ENCODE measurements at regions not wholly inside any gene's neighbourhood (a gene's known extent, or its start where the extent isn't known, plus 50 kb on each side); places are given as distances from the start of the nearest gene placed in this dataset.
"Not testable (repeated sequence)": the region's sequence is repeated elsewhere in the genome, so short reads cannot be mapped to it uniquely, and the experiment has no call there.

DNA sequence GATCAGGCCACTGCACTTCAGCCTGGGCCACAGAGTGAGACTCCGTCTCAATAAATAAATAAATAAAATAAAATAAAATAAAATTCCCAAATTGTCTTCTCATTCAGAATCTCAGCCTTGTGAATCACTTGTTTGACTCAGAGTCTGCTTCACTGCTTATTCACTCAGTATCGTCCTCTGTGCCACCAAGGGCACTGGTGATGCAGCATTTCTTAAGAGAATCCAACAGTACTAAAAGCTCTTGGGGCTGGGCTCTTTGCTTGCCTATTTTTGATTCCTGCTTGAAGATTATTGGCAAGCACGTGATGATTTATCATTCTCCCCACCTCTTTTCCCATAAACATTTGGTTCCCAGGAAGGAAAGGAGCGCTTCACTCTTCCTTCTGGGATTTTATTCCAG is 54.8 kb upstream of the HMGB1 start:
- no peak for DNase-seq

DNA sequence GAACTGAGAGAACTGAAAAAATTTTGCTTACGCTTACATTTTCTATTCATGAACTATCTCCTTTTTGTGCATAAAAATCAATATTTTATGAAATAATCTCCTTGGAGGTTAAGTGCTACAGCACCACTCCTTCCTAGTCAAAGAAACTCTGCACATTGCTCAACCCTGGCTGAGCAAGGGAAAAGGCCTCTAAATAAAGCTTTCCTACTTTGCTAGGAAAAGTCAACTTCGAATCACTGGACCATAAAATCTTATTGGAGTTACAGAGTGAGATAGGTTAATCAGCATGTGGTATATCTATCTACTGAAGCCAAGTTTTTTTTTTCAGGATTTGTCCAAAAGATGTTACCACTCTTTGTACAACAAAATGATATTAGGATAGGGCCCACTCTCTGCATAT is 57.5 kb upstream of the HMGB1 start:
- no peak for DNase-seq

DNA sequence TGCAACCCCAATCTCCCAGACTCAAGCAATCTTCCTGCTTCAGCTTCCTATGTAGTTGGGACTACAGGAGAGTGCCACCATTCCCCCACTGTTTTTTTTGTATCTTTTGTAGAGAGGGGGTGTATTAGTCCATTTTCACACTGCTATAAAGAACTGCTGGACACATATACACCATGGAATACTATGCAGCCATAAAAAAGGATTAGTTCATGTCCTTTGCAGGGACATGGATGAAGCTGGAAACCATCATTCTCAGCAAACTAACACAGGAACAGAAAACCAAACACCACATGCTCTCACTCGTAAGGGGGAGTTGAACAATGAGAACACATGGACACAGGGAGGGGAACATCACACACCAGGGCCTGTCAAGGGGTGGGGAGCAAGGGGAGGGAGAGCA is 58.1 kb upstream of the HMGB1 start:
- DNase-seq: not testable (repeated sequence)

DNA sequence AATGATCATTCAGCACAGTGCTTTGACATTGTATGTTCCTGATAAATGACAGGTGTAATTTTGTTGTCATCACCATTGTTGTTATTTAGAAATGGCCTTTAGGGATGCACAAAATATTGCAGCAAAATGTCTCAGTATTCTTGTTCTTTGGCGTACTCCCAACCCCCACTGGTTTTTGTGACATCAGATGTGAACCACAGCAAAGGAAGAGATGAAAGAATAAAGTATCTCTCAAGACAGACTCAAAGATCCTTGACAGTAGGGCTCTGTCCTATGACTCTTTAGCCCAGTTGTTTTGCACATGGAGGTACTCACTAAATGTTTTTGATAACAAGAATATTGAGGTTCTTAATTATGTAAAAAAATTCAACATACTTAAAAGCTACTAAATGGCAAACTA is 59.5 kb upstream of the HMGB1 start:
- DNase-seq: not testable (repeated sequence)

DNA sequence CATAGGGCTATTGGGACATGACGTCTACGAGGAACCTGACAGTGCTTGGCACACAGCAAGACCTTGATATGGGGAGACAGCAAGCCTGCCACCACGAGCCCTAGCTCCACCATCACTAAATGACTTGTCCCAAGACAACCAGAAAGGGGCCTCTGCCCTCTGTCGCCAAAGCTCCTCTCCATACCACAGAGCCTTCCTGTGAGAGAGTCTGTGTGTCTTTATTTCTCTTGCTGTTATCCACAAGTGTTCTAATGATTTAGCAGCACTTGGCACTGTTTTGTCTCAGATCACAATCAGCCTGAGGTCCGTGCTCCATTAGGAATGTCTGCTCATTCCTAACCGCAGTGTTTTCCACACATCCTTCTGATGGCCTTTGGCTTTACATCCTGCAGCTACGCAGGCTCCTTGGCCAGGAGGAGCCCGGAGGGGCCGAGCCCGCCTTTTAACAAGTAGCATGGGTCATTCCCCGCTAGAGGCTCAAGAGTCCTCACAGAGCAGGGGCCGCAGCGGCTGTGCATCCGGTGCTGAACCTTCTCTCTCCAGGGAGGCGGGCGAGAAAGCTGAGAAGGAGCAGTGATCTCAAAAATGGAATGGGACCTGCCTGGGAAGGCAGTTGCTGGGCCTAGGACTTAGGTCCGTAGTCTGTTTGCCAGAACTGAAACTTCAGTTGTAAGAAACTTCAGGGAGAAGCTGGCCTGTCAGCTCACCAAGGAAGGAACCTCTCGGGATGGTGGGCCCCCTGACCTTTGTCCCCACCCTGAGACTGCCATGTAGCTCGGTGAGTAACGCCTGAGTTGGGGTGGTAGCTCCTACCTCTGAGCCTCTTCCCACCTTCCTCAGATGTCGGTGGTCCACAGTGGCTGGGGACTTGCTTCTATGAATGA is 61.1 kb upstream of the HMGB1 start:
- no peak for DNase-seq

DNA sequence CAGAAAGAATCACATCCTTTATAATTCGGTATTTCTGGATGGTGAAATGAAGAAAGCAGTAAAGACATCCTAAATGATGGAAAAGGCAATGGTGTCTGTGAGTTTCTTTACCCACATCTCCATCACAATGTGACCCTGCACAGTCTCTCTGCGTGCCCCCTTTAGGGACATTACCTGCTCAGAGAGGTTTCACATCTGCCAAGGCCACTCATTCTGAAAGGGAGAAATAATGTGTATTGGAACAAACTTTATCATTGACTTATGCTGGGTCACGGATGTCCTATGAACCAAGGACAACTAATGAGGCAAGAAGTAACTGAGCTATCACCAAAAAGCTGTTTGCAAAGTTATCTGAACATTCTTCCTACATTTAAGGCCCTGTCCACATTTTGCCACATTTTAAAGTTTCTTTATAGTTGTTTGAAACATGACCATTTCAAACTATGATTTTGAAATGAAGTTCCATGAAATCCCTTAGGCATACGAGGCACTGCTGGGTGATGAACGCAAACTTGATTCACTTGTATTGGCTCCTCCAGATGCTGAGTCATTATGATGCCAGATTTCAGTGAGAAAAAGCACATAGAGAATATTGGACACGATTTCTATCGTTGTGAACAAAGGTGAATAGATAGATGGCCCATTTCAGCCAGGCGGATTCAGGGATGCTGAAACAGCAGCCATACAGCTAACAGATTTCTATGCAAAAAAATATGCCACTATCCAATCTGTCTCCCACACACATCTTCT is 63.5 kb upstream of the HMGB1 start:
- no peak for DNase-seq

DNA sequence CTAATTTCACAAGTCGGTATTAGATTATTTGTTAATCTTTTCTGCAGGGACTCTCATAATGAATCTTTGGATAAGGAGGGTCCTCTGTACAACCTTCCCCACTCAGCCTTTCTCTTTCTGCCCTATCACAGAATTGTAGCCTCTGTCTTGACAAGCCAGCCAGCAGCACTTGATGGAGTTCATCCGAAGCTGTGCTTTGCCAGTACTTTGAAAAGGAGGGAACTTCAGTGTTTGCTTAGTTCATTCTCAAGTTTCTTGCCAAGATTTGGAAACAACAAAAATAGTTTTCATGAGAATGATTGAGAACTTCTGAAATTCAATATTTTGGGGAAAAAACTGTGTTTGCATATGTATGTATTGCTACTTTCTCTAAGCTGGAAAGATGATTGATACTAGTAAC is 69.3 kb upstream of the HMGB1 start:
- DNase-seq: no peak

DNA sequence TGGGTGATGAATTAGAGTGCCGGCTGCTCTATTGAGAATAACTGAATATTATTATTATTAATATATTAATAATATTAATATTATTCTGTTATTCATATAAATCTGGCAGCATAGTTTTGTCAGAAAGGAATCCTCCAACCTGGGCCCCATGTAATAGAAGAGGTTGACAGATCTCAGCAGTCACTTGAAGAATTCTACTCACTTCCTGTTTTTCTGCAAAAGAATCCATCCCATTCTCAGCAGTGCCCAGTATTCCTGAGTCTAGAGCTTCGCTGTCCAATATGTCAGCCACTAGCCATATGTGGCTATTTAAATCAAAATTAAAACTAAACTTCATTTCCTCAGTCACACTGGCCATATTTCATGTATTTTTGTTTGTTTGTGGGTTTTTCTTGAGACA is 72.4 kb upstream of the USPL1 start:
- no peak for DNase-seq

DNA sequence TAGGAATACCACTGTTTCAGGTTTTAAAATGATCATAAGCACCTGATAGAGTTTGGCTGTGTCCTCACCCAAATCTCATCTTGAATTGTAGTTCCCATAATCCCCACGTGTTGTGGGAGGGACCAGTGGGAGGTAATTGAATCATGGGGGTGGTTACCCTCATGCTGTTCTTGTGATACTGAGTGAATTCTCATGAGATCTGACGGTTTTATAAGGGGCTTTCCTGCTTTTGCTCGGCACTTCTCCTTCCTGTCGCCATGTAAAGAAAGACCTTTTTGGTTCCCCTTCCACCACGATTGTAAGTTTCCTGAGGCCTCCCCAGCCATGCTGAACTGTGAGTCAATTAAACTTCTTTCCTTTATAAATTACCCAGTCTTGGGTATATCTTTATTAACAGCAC is 69.7 kb upstream of the USPL1 start:
- DNase-seq: not testable (repeated sequence)

DNA sequence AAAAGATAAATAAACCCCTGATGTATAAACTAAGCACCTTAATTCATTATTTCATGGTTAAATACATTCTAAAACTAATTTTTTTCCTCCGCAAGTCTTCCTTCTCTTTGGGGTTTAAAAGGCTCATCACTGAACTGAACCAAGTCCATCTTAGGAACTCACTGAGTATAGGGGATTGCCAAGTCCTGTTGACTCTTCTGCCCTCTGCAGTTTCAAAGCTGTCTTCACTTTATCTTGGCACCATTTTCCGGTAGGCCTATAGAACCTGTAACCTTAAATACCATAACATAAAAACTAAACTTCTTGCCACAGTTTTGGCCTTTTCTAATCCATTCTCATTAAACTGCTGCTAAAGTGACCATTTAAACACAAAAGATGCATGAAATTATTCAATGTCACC is 66.5 kb upstream of the USPL1 start:
- peak; percentile 59 for DNase-seq

DNA sequence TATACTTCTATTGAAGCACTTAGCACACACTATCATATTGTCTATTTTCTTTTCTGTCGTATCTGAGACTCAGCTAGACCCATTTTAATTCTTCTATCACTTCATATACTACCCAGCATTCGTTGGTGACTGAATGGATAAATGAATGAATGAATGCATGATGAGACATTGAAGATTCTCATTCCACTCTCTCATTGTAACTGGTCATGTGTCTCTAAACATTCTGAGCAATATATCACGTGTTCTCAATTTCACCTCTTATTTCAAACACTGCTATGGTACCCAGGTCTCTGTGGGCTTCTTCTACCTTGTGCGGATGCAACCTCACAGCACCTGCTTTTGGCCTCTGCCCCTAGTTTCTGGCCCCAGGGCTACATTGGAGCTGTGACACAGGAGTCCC is 65.2 kb upstream of the USPL1 start:
- DNase-seq: no peak

DNA sequence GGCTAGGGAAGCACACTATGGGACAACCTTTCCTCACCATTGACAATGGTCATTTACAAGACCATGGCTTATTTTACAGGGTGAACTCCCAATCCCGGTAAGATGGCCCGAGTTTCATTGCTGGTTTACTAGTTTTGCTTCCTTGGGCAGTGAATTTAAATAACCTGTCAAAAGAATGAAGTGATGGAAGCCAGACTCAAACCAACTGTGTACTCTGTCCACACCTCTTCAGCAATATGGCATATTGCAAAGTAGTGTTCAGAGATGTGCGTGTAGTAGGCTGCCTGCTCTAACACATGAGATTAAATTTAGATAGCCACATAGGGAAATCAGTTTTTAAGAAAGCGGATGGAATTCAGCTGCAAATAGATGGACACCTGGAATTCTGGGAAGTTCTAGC is 58.4 kb upstream of the USPL1 start:
- no peak for DNase-seq

DNA sequence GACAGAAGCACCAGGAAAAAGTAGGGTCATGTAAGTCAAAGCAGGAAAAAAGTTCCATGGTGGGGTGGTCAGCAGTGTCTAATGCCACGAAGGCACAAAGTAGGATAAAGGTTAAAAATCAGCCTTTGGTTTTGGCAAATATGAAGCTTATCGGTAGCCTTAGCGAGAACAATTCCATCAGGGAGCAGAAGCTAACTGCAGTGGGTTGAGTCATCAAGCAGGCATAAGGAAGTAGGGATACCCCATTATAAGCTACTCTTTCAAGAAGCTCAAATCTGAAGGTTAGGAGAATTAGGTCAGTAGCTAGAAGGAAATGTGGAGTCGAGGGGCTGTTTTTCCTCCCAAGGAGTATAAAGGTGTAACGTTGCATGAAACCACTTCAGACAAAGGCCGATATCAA is 57.5 kb upstream of the USPL1 start:
- DNase-seq: no peak

DNA sequence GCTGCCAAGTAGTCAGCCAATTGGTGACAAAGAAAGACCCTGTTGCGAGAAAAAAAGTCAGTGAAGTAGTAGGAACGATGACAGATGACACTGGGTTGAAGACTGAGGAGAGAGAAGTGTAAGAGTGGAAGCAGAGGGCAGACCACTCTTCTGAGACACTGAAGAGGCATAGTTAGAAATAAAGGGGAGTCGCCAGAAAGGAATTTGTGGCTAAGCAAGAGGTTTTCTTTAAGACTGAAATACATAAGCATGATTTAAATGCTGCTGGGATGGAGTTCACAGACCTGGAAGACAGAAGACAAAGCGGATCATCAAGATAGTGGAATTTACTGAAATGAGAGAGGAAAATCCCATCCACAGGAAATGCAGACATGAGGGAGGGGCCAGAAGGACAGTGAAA is 56.2 kb upstream of the USPL1 start:
- DNase-seq: no peak

DNA sequence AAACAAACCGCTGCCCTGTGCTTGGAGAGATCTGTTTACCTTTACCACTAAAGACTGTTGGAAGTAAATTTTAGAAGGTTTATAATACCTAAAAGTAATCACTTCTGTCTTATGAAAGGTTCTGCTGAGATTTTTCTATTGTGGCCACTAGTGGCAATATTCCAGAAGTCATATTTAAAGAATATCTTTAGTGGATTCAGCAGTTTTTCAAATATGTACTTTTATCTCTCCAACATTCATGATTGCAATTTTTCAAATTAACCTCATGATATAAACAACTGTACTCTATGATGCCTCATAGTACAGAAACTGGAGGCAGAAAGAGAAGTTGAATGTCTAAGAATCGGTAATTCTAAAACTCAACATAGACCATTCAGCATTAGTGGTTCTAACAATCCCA is 53.2 kb upstream of the USPL1 start:
- DNase-seq: no peak

DNA sequence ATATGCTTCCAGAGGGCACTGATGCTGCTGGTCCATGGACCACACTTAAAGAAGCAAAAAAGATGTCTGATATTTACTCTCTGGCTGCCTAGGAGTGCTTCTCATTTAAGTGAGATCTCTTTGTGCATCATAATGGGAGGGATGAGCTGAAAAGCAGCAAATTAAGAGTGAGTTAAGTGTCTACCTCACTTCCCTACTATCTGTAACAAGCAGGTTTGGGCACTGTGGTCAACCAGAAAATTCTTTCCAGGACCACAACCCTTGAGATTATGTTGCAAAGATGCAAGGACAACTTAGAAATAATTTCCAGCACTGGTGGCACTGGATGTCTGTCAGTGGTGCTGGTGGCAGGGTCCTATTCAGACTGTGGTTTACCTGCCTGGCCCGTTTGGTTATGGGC is 52.1 kb upstream of the USPL1 start:
- DNase-seq: no peak

DNA sequence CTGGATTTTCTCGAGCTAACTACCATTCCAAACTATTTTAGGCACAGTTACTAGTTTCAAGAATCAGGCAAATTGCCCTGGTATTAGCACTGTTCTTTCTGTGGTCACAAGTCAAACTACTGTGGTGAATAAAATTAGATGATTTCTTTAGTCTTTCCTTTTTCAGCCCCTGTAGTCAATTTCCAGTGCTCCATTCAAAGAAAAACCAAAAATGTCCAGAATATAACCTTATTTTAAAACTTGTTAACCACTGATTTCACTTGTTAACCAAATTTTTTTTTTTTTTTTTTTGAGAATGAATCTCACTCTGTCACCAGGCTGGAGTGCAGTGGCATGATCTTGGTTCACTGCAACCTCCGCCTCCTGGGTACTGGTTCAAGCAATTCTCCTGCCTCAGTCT is 50.6 kb upstream of the USPL1 start:
- DNase-seq: no peak

Data from DMS53 (cell line).